IMR-90 (cell line): ENCODE measurements at regions not wholly inside any gene's neighbourhood (a gene's known extent, or its start where the extent isn't known, plus 50 kb on each side); places are given as distances from the start of the nearest gene placed in this dataset.

ENCODE experiments used
- ATAC-seq: fragments of 200-7000 bp; cut with Tn5 transposase; 2 replicates; pipeline ENCODE4 v1.9.1; 2020; ENCODE audit warnings: low read depth, mild to moderate bottlenecking, moderate library complexity
- BruUV-seq: library from RNA; stranded (reverse); fragments of 400-500 nt; replicated peaks from 2 replicates; lab custom pipeline; 2021; lab: Mats Ljungman, UMichigan
- CTCF ChIA-PET: fragments of 300-600 bp; formaldehyde crosslinking; extraction: SDS; loops from one replicate; lab custom pipeline; 2021; ENCODE audit warnings: antibody characterized with exemption; lab: Yijun Ruan, JAX
- POLR2A ChIA-PET: fragments of 300-600 bp; sonication (Branson Sonifier 250); formaldehyde crosslinking; loops from one replicate; lab custom pipeline; 2022; ENCODE audit warnings: antibody characterized with exemption; ENCODE audit not compliant: unreplicated experiment; lab: Charles Lee
- DNase-seq: peaks from one replicate; pipeline ENCODE4 v3.0.0; 2013
- H2AFZ ChIP-seq: replicated peaks from 2 replicates; pipeline ENCODE3; 2013; ENCODE audit warnings: low read length, mild to moderate bottlenecking; ENCODE audit not compliant: poor library complexity
- H2AK5ac ChIP-seq: 2 replicates; pipeline ENCODE4 v1.6.1; 2013; ENCODE audit warnings: low read depth, low read length, inconsistent platforms
- H2AK9ac ChIP-seq: replicated peaks from 2 replicates; pipeline ENCODE3; 2013; ENCODE audit warnings: mild to moderate bottlenecking, low read depth, low read length, moderate library complexity; ENCODE audit not compliant: poor library complexity
- H2BK120ac ChIP-seq: 2 replicates; pipeline ENCODE4 v1.6.1; 2013; ENCODE audit warnings: low read depth, low read length, inconsistent platforms
- H2BK15ac ChIP-seq: 3 replicates; pipeline ENCODE4 v1.6.1; 2013; ENCODE audit warnings: low read depth, low read length, inconsistent platforms
- H2BK20ac ChIP-seq: 2 replicates; pipeline ENCODE4 v1.6.1; 2013; ENCODE audit warnings: low read depth, mild to moderate bottlenecking, inconsistent platforms, low read length, moderate library complexity
- H2BK5ac ChIP-seq: 2 replicates; pipeline ENCODE4 v1.6.1; 2013; ENCODE audit warnings: mild to moderate bottlenecking, low read depth, low read length, inconsistent platforms; ENCODE audit not compliant: poor library complexity, severe bottlenecking
- H3K14ac ChIP-seq: replicated peaks from 2 replicates; pipeline ENCODE4 v1.6.1; 2013; ENCODE audit warnings: low read depth, low read length, inconsistent platforms
- H3K18ac ChIP-seq: 2 replicates; pipeline ENCODE4 v1.6.1; 2013; ENCODE audit warnings: low read depth, low read length, control low read depth
- H3K23ac ChIP-seq: 2 replicates; pipeline ENCODE4 v1.6.1; 2013; ENCODE audit warnings: low read depth, low read length, inconsistent platforms
- H3K27ac ChIP-seq: 2 replicates; pipeline ENCODE4 v1.5.1; 2013; ENCODE audit warnings: mild to moderate bottlenecking, control low read depth, low read length; ENCODE audit not compliant: insufficient read depth
- H3K27me3 ChIP-seq: 2 replicates; pipeline ENCODE4 v1.6.1; 2013; ENCODE audit warnings: low read length; ENCODE audit not compliant: control insufficient read depth, insufficient read depth
- H3K36me3 ChIP-seq: 2 replicates; pipeline ENCODE4 v1.6.1; 2013; ENCODE audit warnings: low read length, mixed read lengths; ENCODE audit not compliant: control insufficient read depth, insufficient read depth
- H3K4ac ChIP-seq: 2 replicates; pipeline ENCODE4 v1.6.1; 2013; ENCODE audit warnings: low read depth, low read length, inconsistent platforms
- H3K4me1 ChIP-seq: 2 replicates; pipeline ENCODE4 v1.6.1; 2013; ENCODE audit warnings: low read length, mixed read lengths; ENCODE audit not compliant: control insufficient read depth, insufficient read depth
- H3K4me2 ChIP-seq: 2 replicates; pipeline ENCODE4 v1.6.1; 2013; ENCODE audit warnings: low read depth, mild to moderate bottlenecking, control low read depth, low read length, moderate library complexity
- H3K4me3 ChIP-seq: 2 replicates; pipeline ENCODE4 v1.5.1; 2013; ENCODE audit warnings: low read depth, mild to moderate bottlenecking, control low read depth, low read length, moderate library complexity; ENCODE audit not compliant: insufficient read depth
- H3K56ac ChIP-seq: 2 replicates; pipeline ENCODE4 v1.6.1; 2013; ENCODE audit warnings: low read length, inconsistent platforms; ENCODE audit not compliant: insufficient read depth; ENCODE audit errors: extremely low read depth
- H3K79me1 ChIP-seq, 2 experiments: 2 replicates each; pipeline ENCODE4 v1.6.1; 2013; ENCODE audit warnings: low read length in 2 of 2, inconsistent platforms in 1 of 2, low read depth in 1 of 2
- H3K9ac ChIP-seq: 2 replicates; pipeline ENCODE4 v1.6.1; 2013; ENCODE audit warnings: low read depth, low read length, control low read depth
- H3K9me1 ChIP-seq: 2 replicates; pipeline ENCODE4 v1.6.1; 2013; ENCODE audit warnings: low read length, inconsistent platforms; ENCODE audit not compliant: insufficient read depth
- H3K9me3 ChIP-seq: 2 replicates; pipeline ENCODE4 v1.6.1; 2013; ENCODE audit warnings: low read length; ENCODE audit not compliant: control insufficient read depth, insufficient read depth
- H4K20me1 ChIP-seq: 2 replicates; pipeline ENCODE4 v1.6.1; 2013; ENCODE audit warnings: low read length, inconsistent platforms; ENCODE audit not compliant: insufficient read depth
- H4K5ac ChIP-seq: 2 replicates; pipeline ENCODE4 v1.6.1; 2013; ENCODE audit warnings: mild to moderate bottlenecking, low read depth, low read length, control low read depth
- H4K8ac ChIP-seq, 2 experiments: 2 replicates each; pipeline ENCODE4 v1.6.1; 2013; ENCODE audit warnings: low read depth in 2 of 2, low read length in 2 of 2, control low read depth in 1 of 2, inconsistent platforms in 1 of 2
- H4K91ac ChIP-seq: 2 replicates; pipeline ENCODE4 v1.6.1; 2013; ENCODE audit warnings: low read depth, low read length, inconsistent platforms; ENCODE audit not compliant: insufficient read depth
- BHLHE40 ChIP-seq: fragments of 150-350 bp; IDR thresholded peaks from 2 replicates; pipeline ENCODE4 v1.6.1; 2016; ENCODE audit warnings: mild to moderate bottlenecking, low read depth, low read length
- CEBPB ChIP-seq: IDR thresholded peaks from 2 replicates; pipeline ENCODE4 v1.6.1; 2012; ENCODE audit warnings: low read depth, low read length, improper control_type of control experiment
- CHD1 ChIP-seq: IDR thresholded peaks from 2 replicates; pipeline ENCODE4 v1.6.1; 2012; ENCODE audit warnings: low read depth, low read length, improper control_type of control experiment
- CTCF ChIP-seq: conservative IDR thresholded peaks from 2 replicates; pipeline ENCODE4 v1.5.1; 2012; ENCODE audit warnings: mild to moderate bottlenecking, low read depth, low read length, improper control_type of control experiment
- ELK1 ChIP-seq: fragments of 150-350 bp; IDR thresholded peaks from 2 replicates; pipeline ENCODE4 v1.6.1; 2016; ENCODE audit warnings: low read depth, mild to moderate bottlenecking, low read length, moderate library complexity, borderline replicate concordance
- FOS ChIP-seq: fragments of 150-350 bp; IDR thresholded peaks from 2 replicates; pipeline ENCODE4 v1.6.1; 2016; ENCODE audit warnings: low read depth, low read length
- MAFK ChIP-seq: IDR thresholded peaks from 2 replicates; pipeline ENCODE4 v1.6.1; 2012; ENCODE audit warnings: low read depth, low read length, improper control_type of control experiment
- MAZ ChIP-seq: IDR thresholded peaks from 2 replicates; pipeline ENCODE4 v1.6.1; 2012; ENCODE audit warnings: low read depth, mild to moderate bottlenecking, low read length, improper control_type of control experiment, moderate library complexity, borderline replicate concordance
- MXI1 ChIP-seq: IDR thresholded peaks from 2 replicates; pipeline ENCODE4 v1.6.1; 2012; ENCODE audit warnings: low read depth, mild to moderate bottlenecking, low read length, moderate library complexity, borderline replicate concordance
- POLR2A ChIP-seq: IDR thresholded peaks from 2 replicates; pipeline ENCODE4 v1.6.1; 2012; ENCODE audit warnings: mild to moderate bottlenecking, low read depth, low read length
- RAD21 ChIP-seq: IDR thresholded peaks from 2 replicates; pipeline ENCODE4 v1.6.1; 2012; ENCODE audit warnings: low read length, improper control_type of control experiment
- RCOR1 ChIP-seq: IDR thresholded peaks from 2 replicates; pipeline ENCODE4 v1.6.1; 2012; ENCODE audit warnings: mild to moderate bottlenecking, low read length, improper control_type of control experiment; ENCODE audit not compliant: insufficient replicate concordance
- RFX5 ChIP-seq: IDR thresholded peaks from 2 replicates; pipeline ENCODE4 v1.8.0; 2012; ENCODE audit warnings: low read depth, mild to moderate bottlenecking, low read length, moderate library complexity
- SMC3 ChIP-seq: fragments of 150-350 bp; IDR thresholded peaks from 2 replicates; pipeline ENCODE4 v1.6.1; 2016; ENCODE audit warnings: low read depth, mild to moderate bottlenecking, antibody characterized with exemption, low read length, moderate library complexity
- USF2 ChIP-seq: fragments of 150-350 bp; IDR thresholded peaks from 2 replicates; pipeline ENCODE4 v1.6.1; 2017; ENCODE audit warnings: mild to moderate bottlenecking, antibody characterized with exemption, low read length, low read depth
- WGBS, 2 experiments: methylation state at CpG; one replicate each; pipeline versions ENCODE4 v1.1.5 to v1.1.7; 2013; ENCODE audit warnings: missing lambda C conversion rate in 2 of 2; ENCODE audit not compliant: insufficient read length in 1 of 2; ENCODE audit errors: extremely low coverage in 2 of 2; 5-methylcytosine and 5-hydroxymethylcytosine counted together
- dilution Hi-C: fragments of 300-500 bp; cut with HindIII; formaldehyde crosslinking; loops from one replicate; pipeline ENCODE4 v1.14.3; 2018; ENCODE audit warnings: low sequenced_read_pairs; ENCODE audit not compliant: unreplicated experiment
- in situ Hi-C: fragments of 300-500 bp; cut with MboI; formaldehyde crosslinking; loops from 3 replicates; pipeline ENCODE4 v1.14.3; 2019; ENCODE audit warnings: low sequenced_read_pairs, inconsistent platforms, mixed read lengths
- intact Hi-C: fragments of 100-400 bp; cut with micrococcal nuclease; formaldehyde crosslinking; loops from 2 replicates; pipeline ENCODE4 v1.10.0; 2022

- no peaks in the 10 kb centered on the region for H3K79me1 ChIP-seq
- H2BK120ac ChIP-seq: no peak overlapping the region
- no peaks in the 10 kb centered on the region for H4K20me1 ChIP-seq
- H2BK20ac ChIP-seq: no peak overlapping the region
- CTCF ChIA-PET: no interaction called here
- H2AK5ac ChIP-seq: no peak overlapping the region
- H2BK15ac ChIP-seq: no peak overlapping the region
- no peaks in the 10 kb centered on the region for H3K4me1 ChIP-seq
- in situ Hi-C loops (no loop called here), dilution Hi-C loops (no loop called here), intact Hi-C loops (no loop called here)
- BruUV-seq: no TSS peak
- no peak overlapping the region for H3K23ac ChIP-seq
- POLR2A ChIA-PET: no interaction called here
- H3K56ac ChIP-seq: no peak overlapping the region
- peaks cover 7% of the 10 kb centered on the region; the same call in 1 of the 2 replicates for H3K9me3 ChIP-seq
- H3K27ac ChIP-seq: no peak overlapping the region
- TF ChIP-seq RFX5 (no peak), BHLHE40 (no peak), RCOR1 (no peak), POLR2A (no peak), CHD1 (no peak), CEBPB (no peak), SMC3 (no peak), CTCF (no peak), MXI1 (no peak), FOS (no peak), USF2 (no peak), ELK1 (no peak), MAFK (no peak), MAZ (no peak), RAD21 (no peak)
- H2AK9ac ChIP-seq: no peak overlapping the region
- no peak overlapping the region for H4K5ac ChIP-seq
- no peak overlapping the region for H3K14ac ChIP-seq
- H2AFZ ChIP-seq: no peak overlapping the region
- H2BK5ac ChIP-seq: no peak overlapping the region
- DNase-seq (no peak), ATAC-seq (no peak)
- WGBS, 2 experiments: 30% methylated on average over 2 of the region's 12 CpGs; no CpG with 5 or more reads in 1 of the 2 experiments
- no peaks in the 10 kb centered on the region for H3K27me3 ChIP-seq
- no peak overlapping the region for H3K4me2 ChIP-seq
- H3K9me1 ChIP-seq: no peaks in the 10 kb centered on the region
- no peak overlapping the region for H3K4me3 ChIP-seq
- H3K36me3 ChIP-seq: no peaks in the 10 kb centered on the region
- no peak overlapping the region for H3K4ac ChIP-seq
- H4K91ac ChIP-seq: no peak overlapping the region
- no peak overlapping the region for H3K18ac ChIP-seq
- no peak overlapping the region for H3K9ac ChIP-seq
- no peak overlapping the region for H4K8ac ChIP-seq
Observed at GRCh38 chr10:123538401-123539320, 127.5 kb upstream of the GPR26 start.
